ENCODE measurements at regions not wholly inside any gene's neighbourhood (a gene's known extent, or its start where the extent isn't known, plus 50 kb on each side); places are given as distances from the start of the nearest gene placed in this dataset.

- DNase-seq: no peak
Observed at GRCh38 chr1:29448456-29449235, 212.3 kb downstream of the PTPRU start.

- no peak for DNase-seq
Observed at GRCh38 chr1:29447368-29447767, 211.0 kb downstream of the PTPRU start.

- no peak for DNase-seq
Observed at GRCh38 chr1:29444782-29445729, 208.7 kb downstream of the PTPRU start.

GRCh38 chr1:29444081-29444715 is 207.9 kb downstream of the PTPRU start:
- no peak for DNase-seq

- no peak for DNase-seq
Observed at GRCh38 chr1:29441916-29442668, 205.8 kb downstream of the PTPRU start.

- no peak for DNase-seq
Observed at GRCh38 chr1:29439615-29440014, 203.3 kb downstream of the PTPRU start.

GRCh38 chr1:29438991-29439390 is 202.7 kb downstream of the PTPRU start:
- no peak for DNase-seq

GRCh38 chr1:29437946-29438345 is 201.6 kb downstream of the PTPRU start:
- DNase-seq: no peak

GRCh38 chr1:29436181-29436785 is 200.0 kb downstream of the PTPRU start:
- DNase-seq: no peak

- DNase-seq: no peak
Observed at GRCh38 chr1:29433830-29434229, 197.5 kb downstream of the PTPRU start.

GRCh38 chr1:29431138-29431537 is 194.8 kb downstream of the PTPRU start:
- no peak for DNase-seq

- DNase-seq: no peak
Observed at GRCh38 chr1:29429656-29430055, 193.3 kb downstream of the PTPRU start.

- no peak for DNase-seq
Observed at GRCh38 chr1:29428997-29429396, 192.7 kb downstream of the PTPRU start.

GRCh38 chr1:29428280-29428615 is 191.9 kb downstream of the PTPRU start:
- DNase-seq: no peak

GRCh38 chr1:29427614-29428279 is 191.4 kb downstream of the PTPRU start:
- no peak for DNase-seq

GRCh38 chr1:29426701-29427279 is 190.5 kb downstream of the PTPRU start:
- no peak for DNase-seq

- no peak for DNase-seq
Observed at GRCh38 chr1:29425631-29426030, 189.3 kb downstream of the PTPRU start.

- DNase-seq: no peak
Observed at GRCh38 chr1:29424266-29424665, 187.9 kb downstream of the PTPRU start.

GRCh38 chr1:29420202-29420601 is 183.9 kb downstream of the PTPRU start:
- no peak for DNase-seq

GRCh38 chr1:29417971-29418370 is 181.6 kb downstream of the PTPRU start:
- no peak for DNase-seq

Measured in inflammatory macrophage (primary cell).